MG63 (cell line): ENCODE measurements at regions not wholly inside any gene's neighbourhood (a gene's known extent, or its start where the extent isn't known, plus 50 kb on each side); places are given as distances from the start of the nearest gene placed in this dataset.

Experiments used
- DNase-seq: peaks from one replicate; pipeline ENCODE4 v3.0.0-alpha.2; 2020
- H3K27me3 ChIP-seq: fragments of 250-450 bp; sonication (Bioruptor Pico); 2 replicates; pipeline ENCODE4 v1.5.1; 2020; ENCODE audit warnings: mild to moderate bottlenecking, moderate library complexity
- H3K36me3 ChIP-seq: fragments of 250-450 bp; sonication (Bioruptor Pico); 2 replicates; pipeline ENCODE4 v1.5.1; 2020; ENCODE audit warnings: mild to moderate bottlenecking, moderate library complexity
- H3K4me3 ChIP-seq: fragments of 250-450 bp; sonication (Bioruptor Pico); 2 replicates; pipeline ENCODE4 v1.5.1; 2020; ENCODE audit warnings: mild to moderate bottlenecking, moderate library complexity
- H3K9me3 ChIP-seq: fragments of 250-450 bp; sonication (Bioruptor Pico); 2 replicates; pipeline ENCODE4 v1.5.1; 2020; ENCODE audit warnings: mild to moderate bottlenecking, moderate library complexity

DNA sequence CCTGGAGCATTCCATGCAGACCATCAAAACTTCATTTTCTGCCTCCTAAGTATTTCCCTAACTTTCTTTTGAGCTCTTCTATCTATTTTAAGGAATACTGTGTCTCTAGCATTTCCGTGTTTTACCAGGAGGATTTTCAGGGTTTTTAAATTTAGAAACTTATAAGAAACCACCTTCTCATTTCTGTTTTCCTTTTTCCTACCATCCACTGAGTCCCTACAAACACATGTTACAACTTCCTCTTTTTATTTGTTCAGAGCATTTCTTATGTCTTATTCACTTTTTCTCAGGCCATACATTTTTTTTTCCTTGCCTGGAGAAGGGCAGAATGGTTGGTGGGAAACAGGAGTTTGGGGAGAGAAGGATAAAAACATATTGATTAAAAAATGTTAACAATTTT, 130.0 kb upstream of the BMP5 start:
- Histone ChIP-seq H3K27me3 (no peaks in the 10 kb centered on the region), H3K4me3 (no peak overlapping the region), H3K36me3 (no peaks in the 10 kb centered on the region), H3K9me3 (no peaks in the 10 kb centered on the region)
- DNase-seq: no peak

- Histone ChIP-seq H3K27me3 (no peaks in the 10 kb centered on the region), H3K36me3 (no peaks in the 10 kb centered on the region), H3K4me3 (no peak overlapping the region), H3K9me3 (no peaks in the 10 kb centered on the region)
- DNase-seq: no peak
These were observed 129.0 kb upstream of the BMP5 start for GRCh38 chr6:56004426-56004825.

- no peaks in the 10 kb centered on the region for H3K27me3 ChIP-seq
- no peaks in the 10 kb centered on the region for H3K36me3 ChIP-seq
- H3K4me3 ChIP-seq: no peak overlapping the region
- no peaks in the 10 kb centered on the region for H3K9me3 ChIP-seq
- no peak for DNase-seq
These were observed 128.2 kb upstream of the BMP5 start for GRCh38 chr6:56003616-56004015.

DNA sequence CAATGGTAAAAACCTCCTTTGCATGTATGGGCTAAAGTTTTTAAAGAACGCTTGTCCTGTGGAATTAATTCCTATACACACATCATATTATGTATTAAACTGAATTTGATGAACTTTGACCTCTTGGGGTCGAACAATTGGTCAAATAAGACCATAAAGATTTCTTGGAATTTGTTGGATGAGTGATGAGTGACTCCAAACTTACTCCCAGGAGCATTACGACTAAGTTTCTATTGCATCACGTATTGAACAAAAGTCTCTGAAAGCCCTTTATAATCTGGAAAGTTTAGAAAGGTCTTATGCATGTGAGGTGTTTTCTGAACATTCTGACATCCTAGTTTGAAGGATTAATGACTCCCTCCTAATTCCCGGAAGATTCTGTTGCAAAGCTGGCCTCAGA, 126.9 kb upstream of the BMP5 start:
- Histone ChIP-seq H3K27me3 (no peaks in the 10 kb centered on the region), H3K4me3 (no peak overlapping the region), H3K9me3 (no peaks in the 10 kb centered on the region), H3K36me3 (no peaks in the 10 kb centered on the region)
- no peak for DNase-seq

DNA sequence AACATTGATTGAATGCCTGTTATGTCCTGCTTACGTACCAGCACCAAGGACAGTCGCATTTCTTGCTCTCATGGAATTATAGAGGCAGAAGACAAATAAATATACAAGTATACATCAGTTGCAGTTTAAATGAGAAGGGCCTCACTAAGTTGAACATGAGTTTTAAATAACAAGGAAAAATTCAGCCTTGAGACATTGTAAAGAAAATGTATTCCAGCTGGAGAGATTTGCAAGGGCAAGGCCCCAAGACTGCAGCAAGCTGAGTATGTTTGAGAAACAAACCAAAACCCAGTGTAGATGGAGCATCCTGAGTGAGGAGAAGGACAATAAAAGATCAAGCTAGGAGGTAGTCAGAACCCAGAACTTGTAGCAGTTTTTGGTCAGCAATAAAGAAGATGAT, 123.2 kb upstream of the BMP5 start:
- Histone ChIP-seq H3K9me3 (no peaks in the 10 kb centered on the region), H3K27me3 (no peaks in the 10 kb centered on the region), H3K4me3 (no peak overlapping the region), H3K36me3 (no peaks in the 10 kb centered on the region)
- DNase-seq: no peak

- Histone ChIP-seq H3K36me3 (no peaks in the 10 kb centered on the region), H3K4me3 (no peak overlapping the region), H3K27me3 (no peaks in the 10 kb centered on the region), H3K9me3 (no peaks in the 10 kb centered on the region)
- DNase-seq: no peak
These were observed 122.0 kb upstream of the BMP5 start for GRCh38 chr6:55997223-55997874.

GRCh38 chr6:55994531-55994930, 119.1 kb upstream of the BMP5 start:
- no peak for DNase-seq
- Histone ChIP-seq H3K27me3 (no peaks in the 10 kb centered on the region), H3K4me3 (no peak overlapping the region)

GRCh38 chr6:55993418-55993817, 118.0 kb upstream of the BMP5 start:
- H3K4me3 ChIP-seq: no peak overlapping the region
- DNase-seq: no peak
- H3K36me3 ChIP-seq: no peaks in the 10 kb centered on the region
- H3K27me3 ChIP-seq: no peaks in the 10 kb centered on the region
- no peaks in the 10 kb centered on the region for H3K9me3 ChIP-seq

More at GRCh38 chr6:55994531-55994930, 119.1 kb upstream of the BMP5 start:
- H3K36me3 ChIP-seq: no peaks in the 10 kb centered on the region
- no peaks in the 10 kb centered on the region for H3K9me3 ChIP-seq

DNA sequence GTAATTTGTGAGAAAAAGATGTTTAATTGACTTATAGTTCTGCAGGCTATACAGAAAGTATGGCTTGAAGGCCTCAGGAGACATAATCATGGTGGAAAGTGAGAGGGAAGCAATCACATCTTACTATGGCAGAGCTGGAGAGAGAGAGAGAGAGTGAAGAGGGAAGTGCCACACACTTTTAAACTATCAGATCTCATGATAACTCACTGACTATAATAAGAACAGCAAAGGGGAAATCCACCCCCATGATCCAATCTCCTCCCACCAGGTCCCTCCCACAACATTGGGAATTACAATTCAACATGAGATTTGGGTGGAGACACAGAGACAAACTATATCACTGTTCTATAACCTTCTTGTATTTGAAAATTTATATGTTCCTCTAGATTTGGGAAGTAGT, 117.2 kb upstream of the BMP5 start:
- H3K36me3 ChIP-seq: no peaks in the 10 kb centered on the region

GRCh38 chr6:55985309-55985708, 109.9 kb upstream of the BMP5 start:
- H3K36me3 ChIP-seq: no peaks in the 10 kb centered on the region
- no peak overlapping the region for H3K4me3 ChIP-seq
- H3K9me3 ChIP-seq: no peaks in the 10 kb centered on the region
- H3K27me3 ChIP-seq: no peaks in the 10 kb centered on the region
- DNase-seq: no peak

More for the DNA sequence above, 117.2 kb upstream of the BMP5 start:
- H3K4me3 ChIP-seq: no peak overlapping the region
- DNase-seq: no peak
- H3K27me3 ChIP-seq: no peaks in the 10 kb centered on the region
- H3K9me3 ChIP-seq: no peaks in the 10 kb centered on the region

- no peaks in the 10 kb centered on the region for H3K9me3 ChIP-seq
- H3K27me3 ChIP-seq: no peaks in the 10 kb centered on the region
- H3K36me3 ChIP-seq: no peaks in the 10 kb centered on the region
- H3K4me3 ChIP-seq: no peak overlapping the region
- DNase-seq: no peak
These were observed 108.5 kb upstream of the BMP5 start for GRCh38 chr6:55983861-55984260.

- H3K27me3 ChIP-seq: no peaks in the 10 kb centered on the region
- H3K9me3 ChIP-seq: no peaks in the 10 kb centered on the region
- H3K4me3 ChIP-seq: no peak overlapping the region
- H3K36me3 ChIP-seq: no peaks in the 10 kb centered on the region
- no peak for DNase-seq
These were observed 106.3 kb upstream of the BMP5 start for GRCh38 chr6:55981660-55982059.

GRCh38 chr6:55980627-55981211, 105.3 kb upstream of the BMP5 start:
- no peak for DNase-seq
- Histone ChIP-seq H3K36me3 (no peaks in the 10 kb centered on the region), H3K27me3 (no peaks in the 10 kb centered on the region), H3K9me3 (no peaks in the 10 kb centered on the region), H3K4me3 (no peak overlapping the region)

DNA sequence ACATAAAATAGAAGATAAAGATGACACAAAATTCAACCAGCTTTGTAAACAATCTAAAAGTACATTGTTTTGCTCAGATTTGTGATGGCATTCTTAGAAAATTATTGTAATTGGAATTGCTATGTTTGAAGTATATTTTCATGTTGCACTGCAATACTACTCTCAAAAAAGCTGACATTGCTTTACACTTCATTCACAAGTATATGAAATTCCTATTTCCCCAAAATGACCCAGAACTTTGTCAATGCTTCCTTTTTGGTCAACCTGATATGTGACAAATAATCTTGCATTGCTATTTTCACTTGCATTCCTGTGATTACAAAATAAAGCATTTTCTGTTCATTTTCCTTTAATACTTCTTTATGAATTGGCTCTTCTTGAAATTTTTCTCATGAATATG, 104.1 kb upstream of the BMP5 start:
- Histone ChIP-seq H3K27me3 (no peaks in the 10 kb centered on the region), H3K36me3 (no peaks in the 10 kb centered on the region), H3K4me3 (no peak overlapping the region), H3K9me3 (no peaks in the 10 kb centered on the region)
- no peak for DNase-seq

- no peaks in the 10 kb centered on the region for H3K27me3 ChIP-seq
- no peak for DNase-seq
- no peaks in the 10 kb centered on the region for H3K9me3 ChIP-seq
- no peak overlapping the region for H3K4me3 ChIP-seq
- H3K36me3 ChIP-seq: no peaks in the 10 kb centered on the region
These were observed 102.7 kb upstream of the BMP5 start for GRCh38 chr6:55977959-55978665.

DNA sequence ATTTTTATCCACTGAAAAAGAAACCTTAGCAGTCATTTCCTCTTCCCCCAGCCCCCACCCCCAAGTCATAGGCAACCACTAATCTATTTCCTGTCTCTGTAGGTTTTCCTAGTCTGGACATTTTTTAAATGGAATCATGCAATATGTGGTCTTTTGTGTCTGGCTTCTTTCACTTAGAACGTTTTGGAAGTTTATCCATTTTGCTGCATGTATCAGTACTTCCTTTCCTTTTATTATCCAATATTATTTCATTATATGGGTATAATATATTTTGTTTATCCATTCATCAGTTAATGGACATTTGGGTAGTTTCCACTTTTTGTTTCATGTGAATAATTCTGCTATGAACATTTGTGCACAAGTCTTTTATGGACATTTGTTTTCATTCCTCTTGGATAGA, 99.3 kb upstream of the BMP5 start:
- Histone ChIP-seq H3K9me3 (no peaks in the 10 kb centered on the region), H3K36me3 (no peaks in the 10 kb centered on the region), H3K4me3 (no peak overlapping the region), H3K27me3 (no peaks in the 10 kb centered on the region)
- DNase-seq: no peak

DNA sequence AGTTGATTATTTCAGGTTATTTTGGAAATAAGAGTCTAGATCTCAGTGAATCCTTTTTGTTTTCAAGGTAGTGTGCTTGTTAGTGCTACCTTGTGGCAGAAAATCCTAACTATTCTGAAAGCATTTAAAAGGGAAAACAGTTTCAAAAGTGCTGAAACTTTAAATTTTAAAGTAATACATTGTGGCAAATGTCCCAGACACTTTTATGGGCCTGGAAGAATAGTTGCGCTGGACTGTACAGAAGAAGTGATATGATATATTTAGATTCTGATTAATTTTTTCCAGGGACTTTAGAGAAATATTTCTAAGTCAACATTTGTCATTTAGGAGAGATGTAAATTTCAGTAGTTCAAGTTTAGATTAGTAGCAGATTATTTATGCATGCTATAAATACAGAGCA, 96.7 kb upstream of the BMP5 start:
- no peaks in the 10 kb centered on the region for H3K9me3 ChIP-seq
- no peak overlapping the region for H3K4me3 ChIP-seq
- H3K27me3 ChIP-seq: no peaks in the 10 kb centered on the region
- no peaks in the 10 kb centered on the region for H3K36me3 ChIP-seq
- DNase-seq: no peak

DNA sequence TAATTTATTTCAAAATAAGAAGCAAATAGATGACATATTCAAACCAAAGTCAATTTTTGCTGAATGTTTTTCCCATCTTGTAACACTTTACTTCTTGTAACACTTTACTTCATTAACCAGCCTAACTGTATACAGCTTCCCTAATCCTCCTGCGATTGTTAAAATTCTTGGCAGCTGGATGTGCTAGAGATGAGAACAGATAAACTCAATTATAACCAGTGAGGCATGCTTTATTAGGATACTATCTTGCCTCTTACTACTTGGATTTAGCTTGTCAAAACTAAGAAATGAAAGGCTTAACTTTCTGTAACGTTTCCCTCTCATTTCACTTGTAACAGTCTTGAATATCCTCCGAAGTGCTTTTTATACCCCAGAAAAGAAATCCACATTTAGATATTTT, 94.1 kb upstream of the BMP5 start:
- Histone ChIP-seq H3K27me3 (no peaks in the 10 kb centered on the region), H3K9me3 (no peaks in the 10 kb centered on the region), H3K4me3 (no peak overlapping the region), H3K36me3 (no peaks in the 10 kb centered on the region)
- DNase-seq: no peak
